ENCODE measurements at regions not wholly inside any gene's neighbourhood (a gene's known extent, or its start where the extent isn't known, plus 50 kb on each side); places are given as distances from the start of the nearest gene placed in this dataset.
A peak's percentile ranks its signal among the peaks of the same experiment; 100 is the strongest.

GRCh38 chr3:178367817-178368617 is 168.2 kb upstream of the KCNMB2 start:
- no peak for TF ChIP-seq POLR2A (IDR thresholded peaks at IDR 0.05)
- TF ChIP-seq CTCF (IDR thresholded peaks at IDR 0.05): no peak
- 46 to 57% methylated on average over 4 of the region's 4 CpGs for WGBS, 2 donors
- no peaks in the 10 kb centered on the region for H3K9me3 ChIP-seq
- H3K4me1 ChIP-seq: peaks cover 10 to 16% of the 10 kb centered on the region in 2 donors
- H3K27ac ChIP-seq: peak overlapping the region in 2 of 3 donors; percentile 51 to 77
- H3K27me3 ChIP-seq: no peaks in the 10 kb centered on the region
- H3K4me3 ChIP-seq (replicated peaks in 1 of 3): no peak overlapping the region
- intact Hi-C loops (cut with DNase I): no loop called here
- peak; percentile 46 to 54 for DNase-seq
- no peaks in the 10 kb centered on the region for H3K36me3 ChIP-seq

GRCh38 chr3:178369006-178369405 is 167.2 kb upstream of the KCNMB2 start:
- peak overlapping the region in 1 of 3 donors; percentile 51 for H3K27ac ChIP-seq
- no peaks in the 10 kb centered on the region for H3K9me3 ChIP-seq
- peaks cover 10 to 16% of the 10 kb centered on the region in 2 donors for H3K4me1 ChIP-seq
- 98 to 100% methylated on average over 1 of the region's 1 CpG for WGBS, 2 donors
- TF ChIP-seq CTCF (IDR thresholded peaks at IDR 0.05): no peak
- TF ChIP-seq POLR2A (IDR thresholded peaks at IDR 0.05): no peak
- H3K4me3 ChIP-seq (replicated peaks in 1 of 3): no peak overlapping the region
- intact Hi-C loops (cut with DNase I): no loop called here
- H3K36me3 ChIP-seq: no peaks in the 10 kb centered on the region
- DNase-seq: peak; percentile 6 to 24
- H3K27me3 ChIP-seq: no peaks in the 10 kb centered on the region

- intact Hi-C loops (cut with DNase I): no loop called here
- 95 to 96% methylated on average over 2 of the region's 2 CpGs for whole genome bisulfite sequencing, 2 donors
These were observed 166.4 kb upstream of the KCNMB2 start for GRCh38 chr3:178369811-178370210.

GRCh38 chr3:178370387-178370786 is 165.8 kb upstream of the KCNMB2 start:
- WGBS, 2 donors: 91 to 94% methylated on average over 5 of the region's 5 CpGs
- Histone ChIP-seq H3K36me3 (no peaks in the 10 kb centered on the region), H3K27me3 (no peaks in the 10 kb centered on the region), H3K27ac (no peak overlapping the region), H3K4me3 (replicated peaks in 1 of 3) (no peak overlapping the region), H3K9me3 (no peaks in the 10 kb centered on the region), H3K4me1 (peaks cover 10 to 16% of the 10 kb centered on the region in 2 donors)
- no peak for DNase-seq
- TF ChIP-seq CTCF (IDR thresholded peaks at IDR 0.05): no peak
- TF ChIP-seq POLR2A (IDR thresholded peaks at IDR 0.05): no peak
- intact Hi-C loops (cut with DNase I): no loop called here

More at GRCh38 chr3:178369811-178370210, 166.4 kb upstream of the KCNMB2 start:
- Histone ChIP-seq H3K4me3 (replicated peaks in 1 of 3) (no peak overlapping the region), H3K27me3 (no peaks in the 10 kb centered on the region), H3K27ac (no peak overlapping the region), H3K9me3 (no peaks in the 10 kb centered on the region), H3K36me3 (no peaks in the 10 kb centered on the region), H3K4me1 (peaks cover 10 to 16% of the 10 kb centered on the region in 2 donors)
- DNase-seq: no peak
- no peak for TF ChIP-seq POLR2A (IDR thresholded peaks at IDR 0.05)
- TF ChIP-seq CTCF (IDR thresholded peaks at IDR 0.05): no peak

- DNase-seq: no peak
- H3K27ac ChIP-seq: peak overlapping the region in 1 of 3 donors; percentile 8
- no peaks in the 10 kb centered on the region for H3K36me3 ChIP-seq
- H3K9me3 ChIP-seq: no peaks in the 10 kb centered on the region
- WGBS, 2 donors: 79 to 91% methylated on average over 1 of the region's 1 CpG
- H3K27me3 ChIP-seq: no peaks in the 10 kb centered on the region
- H3K4me1 ChIP-seq: peaks cover 10 to 16% of the 10 kb centered on the region in 2 donors
- H3K4me3 ChIP-seq (replicated peaks in 1 of 3): no peak overlapping the region
- intact Hi-C loops (cut with DNase I): no loop called here
- no peak for TF ChIP-seq CTCF (IDR thresholded peaks at IDR 0.05)
- no peak for TF ChIP-seq POLR2A (IDR thresholded peaks at IDR 0.05)
These were observed 154.7 kb upstream of the KCNMB2 start for GRCh38 chr3:178381555-178381954.

All from thyroid gland (tissue), 4 donors.